IPS-18a (cell line): ENCODE measurements at regions not wholly inside any gene's neighbourhood (a gene's known extent, or its start where the extent isn't known, plus 50 kb on each side); places are given as distances from the start of the nearest gene placed in this dataset.
"Not testable (repeated sequence)": the region's sequence is repeated elsewhere in the genome, so short reads cannot be mapped to it uniquely, and the experiment has no call there.

Experiments used
- H3K27ac ChIP-seq: one replicate; pipeline ENCODE4 v1.5.1; 2013; ENCODE audit warnings: low read length
- H3K27me3 ChIP-seq: one replicate; pipeline ENCODE4 v1.6.1; 2013; ENCODE audit warnings: mild to moderate bottlenecking, low read length; ENCODE audit not compliant: control insufficient read depth, insufficient read depth
- H3K36me3 ChIP-seq: one replicate; pipeline ENCODE4 v1.6.1; 2013; ENCODE audit warnings: low read depth, low read length; ENCODE audit not compliant: control insufficient read depth
- H3K4me1 ChIP-seq: one replicate; pipeline ENCODE4 v1.6.1; 2013; ENCODE audit warnings: low read depth, low read length; ENCODE audit not compliant: control insufficient read depth
- H3K4me3 ChIP-seq: one replicate; pipeline ENCODE4 v1.5.1; 2013; ENCODE audit warnings: low read length
- H3K9ac ChIP-seq: one replicate; pipeline ENCODE4 v1.6.1; 2013; ENCODE audit warnings: mild to moderate bottlenecking, low read length, moderate library complexity
- H3K9me3 ChIP-seq: one replicate; pipeline ENCODE4 v1.6.1; 2013; ENCODE audit warnings: low read depth, low read length; ENCODE audit not compliant: control insufficient read depth

DNA sequence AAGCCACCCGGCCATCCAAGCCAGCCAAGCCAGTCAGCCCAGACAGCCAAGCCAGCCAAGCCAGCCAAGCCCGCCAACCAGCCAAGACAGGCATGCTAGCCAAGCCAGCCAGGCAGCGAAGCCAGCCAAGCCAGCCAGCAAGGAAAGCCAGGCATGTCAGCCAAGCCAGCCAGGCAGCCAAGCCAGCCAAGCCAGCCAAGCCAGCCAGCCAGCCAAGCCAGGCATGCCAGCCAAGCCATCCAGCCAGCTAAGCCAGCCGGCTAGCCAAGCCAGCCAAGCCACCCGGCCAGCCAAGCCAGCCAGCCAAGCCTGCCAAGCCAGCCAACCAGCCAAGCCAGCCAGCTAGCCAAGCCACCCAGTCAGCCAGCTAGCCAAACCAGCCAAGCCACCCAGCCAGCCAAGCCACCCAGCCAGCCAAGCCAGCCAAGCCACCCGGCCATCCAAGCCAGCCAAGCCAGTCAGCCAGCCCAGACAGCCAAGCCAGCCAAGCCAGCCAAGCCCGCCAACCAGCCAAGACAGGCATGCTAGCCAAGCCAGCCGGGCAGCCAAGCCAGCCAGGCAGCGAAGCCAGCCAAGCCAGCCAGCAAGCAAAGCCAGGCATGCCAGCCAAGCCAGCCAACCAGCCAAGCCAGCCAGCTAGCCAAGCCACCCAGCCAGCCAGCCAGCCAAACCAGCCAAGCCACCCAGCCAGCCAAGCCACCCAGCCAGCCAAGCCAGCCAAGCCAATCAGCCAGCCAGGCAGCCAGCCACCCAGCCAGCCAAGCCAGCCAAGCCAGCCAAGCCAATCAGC lies 350.4 kb upstream of the PLGLB2 start:
- not testable (repeated sequence) for H3K36me3 ChIP-seq, H3K27me3 ChIP-seq, H3K4me1 ChIP-seq, H3K9me3 ChIP-seq, H3K9ac ChIP-seq, H3K4me3 ChIP-seq, H3K27ac ChIP-seq

DNA sequence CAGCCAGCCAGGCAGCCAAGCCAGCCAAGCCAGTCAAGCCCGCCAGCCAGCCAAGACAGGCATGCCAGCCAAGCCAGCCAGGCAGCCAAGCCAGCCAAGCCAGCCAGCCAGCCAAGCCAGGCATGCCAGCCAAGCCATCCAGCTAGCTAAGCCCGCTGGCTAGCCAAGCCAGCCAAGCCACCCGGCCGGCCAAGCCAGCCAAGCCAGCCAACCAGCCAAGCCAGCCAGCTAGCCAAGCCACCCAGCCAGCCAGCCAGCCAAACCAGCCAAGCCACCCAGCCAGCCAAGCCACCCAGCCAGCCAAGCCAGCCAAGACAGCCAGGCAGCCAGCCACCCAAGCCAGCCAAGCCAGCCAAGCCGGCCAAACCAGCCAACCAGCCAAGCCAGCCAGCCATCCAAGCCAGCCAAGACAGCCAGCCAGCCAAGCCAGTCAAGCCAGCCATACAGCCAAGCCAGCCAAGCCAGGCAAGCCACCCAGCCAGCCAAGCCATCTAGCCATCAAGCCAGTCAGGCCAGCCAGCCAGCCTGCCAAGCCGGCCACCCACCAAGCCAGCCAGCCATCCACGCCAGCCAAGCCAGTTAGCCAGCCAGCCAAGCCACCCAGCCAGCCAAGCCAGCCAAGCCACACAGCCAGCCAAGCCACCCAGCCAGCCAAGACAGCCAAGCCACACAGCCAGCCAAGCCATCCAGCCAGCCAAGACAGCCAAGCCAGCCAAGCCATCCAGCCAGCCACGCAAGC lies 349.2 kb upstream of the PLGLB2 start:
- H3K9ac ChIP-seq, H3K4me1 ChIP-seq, H3K27ac ChIP-seq, H3K36me3 ChIP-seq, H3K9me3 ChIP-seq, H3K27me3 ChIP-seq, H3K4me3 ChIP-seq: not testable (repeated sequence)

DNA sequence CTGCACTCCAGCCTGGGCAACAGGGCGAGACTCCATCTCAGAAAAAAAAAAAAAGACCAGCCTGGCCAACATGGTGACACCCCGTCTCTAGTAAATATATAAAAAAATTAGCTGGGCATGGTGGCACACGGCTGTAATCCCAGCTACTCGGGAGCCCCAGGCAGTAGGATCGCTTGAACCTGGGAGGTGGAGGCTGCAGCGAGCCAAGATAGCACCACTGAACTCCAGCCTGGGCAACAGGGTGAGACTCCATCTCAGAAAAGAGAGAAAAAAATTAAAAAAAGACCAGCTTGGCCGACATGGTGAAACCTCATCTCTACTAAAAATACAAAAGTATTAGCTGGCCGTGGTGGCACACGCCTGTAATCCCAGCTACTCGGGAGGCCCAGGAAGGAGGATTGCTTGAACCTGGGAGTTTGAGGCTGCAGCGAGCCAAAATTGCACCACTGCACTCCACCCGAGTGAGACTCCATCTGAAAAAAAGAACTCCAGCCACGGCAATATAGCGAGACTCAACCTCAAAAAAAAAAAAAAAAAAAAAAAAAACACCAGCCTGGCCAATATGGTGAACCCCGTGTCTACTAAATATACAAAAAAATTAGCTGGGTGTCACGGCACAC lies 346.1 kb upstream of the PLGLB2 start:
- Histone ChIP-seq H3K4me1 (no peaks in the 10 kb centered on the region), H3K36me3 (no peaks in the 10 kb centered on the region), H3K9ac (no peak overlapping the region), H3K27ac (no peak overlapping the region), H3K4me3 (no peak overlapping the region), H3K9me3 (no peaks in the 10 kb centered on the region), H3K27me3 (no peaks in the 10 kb centered on the region)

DNA sequence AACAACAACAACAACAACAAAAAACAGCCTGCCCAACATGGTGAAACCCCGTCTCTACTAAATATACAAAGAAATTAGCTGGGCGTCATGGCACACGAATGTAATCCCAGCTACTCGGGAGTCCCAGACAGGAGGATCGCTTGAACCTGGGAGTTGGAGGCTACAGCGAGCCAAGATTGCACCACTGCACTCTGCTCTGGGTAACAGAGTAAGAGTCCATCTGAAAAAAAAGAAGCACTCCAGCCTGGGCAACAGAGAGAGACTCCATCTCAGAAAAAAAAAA lies 344.1 kb upstream of the PLGLB2 start:
- no peak overlapping the region for H3K9ac ChIP-seq
- no peaks in the 10 kb centered on the region for H3K27me3 ChIP-seq
- no peak overlapping the region for H3K27ac ChIP-seq
- H3K4me3 ChIP-seq, result no peak overlapping the region
- H3K4me1 ChIP-seq, result no peaks in the 10 kb centered on the region
- H3K9me3 ChIP-seq, result no peaks in the 10 kb centered on the region
- no peaks in the 10 kb centered on the region for H3K36me3 ChIP-seq

DNA sequence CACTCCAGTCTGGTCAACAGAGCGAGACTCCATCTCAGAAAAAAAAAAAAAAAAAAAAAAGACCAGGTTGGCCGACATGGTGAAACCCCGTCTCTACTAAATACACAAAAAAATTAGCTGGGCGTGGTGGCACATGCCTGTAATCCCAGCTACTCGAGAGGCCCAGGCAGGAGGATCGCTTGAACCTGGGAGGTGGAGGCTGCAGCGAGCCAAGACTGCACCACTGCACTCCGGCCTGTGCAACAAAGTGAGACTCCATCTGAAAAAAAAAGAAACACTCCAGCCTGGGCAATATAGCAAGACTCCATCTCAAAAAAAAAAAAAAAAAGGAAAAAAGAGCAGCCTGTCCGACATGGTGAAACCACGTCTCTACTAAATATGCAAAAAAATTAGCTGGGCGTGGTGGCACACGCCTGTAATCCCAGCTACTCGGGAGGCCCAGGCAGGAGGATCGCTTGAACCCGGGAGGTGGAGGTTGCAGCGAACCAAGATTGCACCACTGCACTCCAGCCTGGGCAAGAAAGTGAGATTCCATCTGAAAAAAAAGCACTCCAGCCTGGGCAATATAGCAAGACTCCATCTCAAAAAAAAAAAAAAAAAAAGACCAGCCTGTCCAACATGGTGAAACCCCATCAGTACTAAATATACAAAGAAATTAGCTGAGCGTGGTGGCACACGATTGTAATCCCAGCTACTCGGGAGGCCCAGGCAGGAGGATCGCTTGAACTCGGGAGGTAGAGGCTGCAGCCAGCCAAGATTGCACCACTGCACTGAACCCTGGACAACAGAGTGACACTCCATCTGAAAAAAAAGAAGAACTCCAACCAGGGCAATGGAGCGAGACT lies 343.3 kb upstream of the PLGLB2 start:
- H3K9me3 ChIP-seq, H3K4me1 ChIP-seq, H3K27me3 ChIP-seq, H3K27ac ChIP-seq, H3K4me3 ChIP-seq, H3K36me3 ChIP-seq, H3K9ac ChIP-seq: not testable (repeated sequence)

DNA sequence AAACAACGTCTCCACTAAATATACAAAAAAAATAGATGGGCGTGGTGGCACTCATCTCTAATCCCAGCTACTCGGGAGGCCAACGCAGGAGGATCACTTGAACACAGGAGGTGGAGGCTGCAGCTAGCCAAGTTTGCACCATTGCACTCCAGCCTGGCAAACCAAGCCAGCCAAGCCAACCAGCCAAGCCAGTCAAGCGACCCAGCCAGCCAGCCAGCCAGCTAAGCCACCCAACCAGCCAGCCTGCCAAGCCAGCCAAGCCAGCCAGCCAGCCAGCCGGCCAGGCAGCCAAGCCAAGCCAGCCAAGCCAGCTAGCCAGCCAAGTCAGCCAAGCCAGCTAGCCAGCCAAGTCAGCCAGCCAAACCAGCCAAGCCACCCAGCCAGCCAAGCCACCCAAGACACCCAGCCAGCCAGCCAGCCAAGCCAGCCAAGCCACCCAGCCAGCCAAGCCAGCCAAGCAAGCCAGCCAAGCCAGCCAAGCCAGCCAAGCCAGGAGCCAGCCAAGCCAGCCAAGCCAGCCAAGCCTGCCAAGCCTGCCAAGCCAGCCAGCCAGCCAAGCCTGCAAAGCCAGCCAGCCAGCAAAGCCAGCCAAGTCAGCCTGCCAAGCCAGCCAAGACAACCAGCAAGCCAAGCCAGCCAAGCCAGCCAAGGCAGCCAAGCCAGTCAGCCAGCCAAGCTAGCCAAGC lies 342.2 kb upstream of the PLGLB2 start:
- H3K4me1 ChIP-seq, H3K27me3 ChIP-seq, H3K27ac ChIP-seq, H3K9ac ChIP-seq, H3K9me3 ChIP-seq, H3K4me3 ChIP-seq, H3K36me3 ChIP-seq: not testable (repeated sequence)

DNA sequence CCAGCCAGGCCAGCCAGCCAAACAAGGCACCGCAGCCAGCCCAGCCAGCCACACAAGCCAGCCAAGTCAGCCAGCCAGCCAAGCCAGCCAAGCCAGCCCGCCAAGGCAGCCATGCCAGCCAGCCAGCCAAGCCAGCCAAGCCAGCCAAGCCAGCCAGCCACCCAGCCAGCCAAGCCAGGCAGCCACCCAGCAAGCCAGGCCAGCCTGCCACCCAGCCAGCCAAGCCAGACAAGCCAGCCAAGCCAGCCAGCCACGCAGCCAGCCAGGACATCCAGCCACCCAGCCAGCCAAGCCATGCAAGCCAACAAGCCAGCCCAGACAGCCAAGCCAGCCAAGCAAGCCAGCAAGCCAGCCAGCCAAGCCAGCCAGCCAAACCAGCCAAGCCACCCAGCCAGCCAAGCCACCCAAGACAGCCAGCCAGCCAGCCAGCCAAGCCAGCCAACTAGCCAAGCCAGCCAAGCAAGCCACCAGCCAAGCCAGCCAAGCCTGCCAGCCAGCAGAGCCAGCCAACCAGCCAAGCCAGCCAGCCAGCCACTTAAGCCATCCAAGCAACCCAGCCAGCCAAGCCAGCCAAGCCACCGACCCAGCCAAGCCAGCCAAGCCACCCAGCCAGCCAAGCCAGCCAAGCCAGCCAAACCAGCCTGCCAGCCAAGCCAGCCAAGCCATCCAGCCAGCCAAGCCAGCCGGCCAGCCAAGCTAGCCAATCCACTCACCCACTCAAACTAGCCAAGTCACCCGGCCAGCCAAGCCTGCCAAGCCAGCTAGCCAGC lies 341.3 kb upstream of the PLGLB2 start:
- not testable (repeated sequence) for H3K9ac ChIP-seq

DNA sequence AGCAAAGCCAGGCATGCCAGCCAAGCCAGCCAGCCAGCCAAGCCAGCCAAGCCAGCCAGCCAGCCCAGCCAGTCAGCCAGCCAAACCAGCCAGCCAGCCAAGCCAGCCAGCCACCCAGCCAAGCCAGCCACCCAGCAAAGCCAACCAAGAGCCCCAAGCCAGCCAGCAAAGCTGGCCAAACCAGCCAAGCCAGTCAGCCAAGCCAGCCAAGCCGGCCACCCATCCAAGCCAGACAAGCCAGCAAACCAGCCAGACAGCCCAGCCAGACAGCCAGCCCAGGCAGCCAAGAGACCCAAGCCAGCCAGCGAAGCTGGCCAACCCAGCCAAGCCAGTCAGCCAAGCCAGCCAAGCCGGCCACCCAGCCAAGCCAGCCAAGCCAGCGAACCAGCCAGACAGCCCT lies 338.3 kb upstream of the PLGLB2 start:
- H3K9ac ChIP-seq, H3K27ac ChIP-seq: not testable (repeated sequence)

More for the DNA sequence above, 341.3 kb upstream of the PLGLB2 start:
- H3K9me3 ChIP-seq, H3K36me3 ChIP-seq, H3K27ac ChIP-seq, H3K4me3 ChIP-seq, H3K27me3 ChIP-seq, H3K4me1 ChIP-seq: not testable (repeated sequence)

DNA sequence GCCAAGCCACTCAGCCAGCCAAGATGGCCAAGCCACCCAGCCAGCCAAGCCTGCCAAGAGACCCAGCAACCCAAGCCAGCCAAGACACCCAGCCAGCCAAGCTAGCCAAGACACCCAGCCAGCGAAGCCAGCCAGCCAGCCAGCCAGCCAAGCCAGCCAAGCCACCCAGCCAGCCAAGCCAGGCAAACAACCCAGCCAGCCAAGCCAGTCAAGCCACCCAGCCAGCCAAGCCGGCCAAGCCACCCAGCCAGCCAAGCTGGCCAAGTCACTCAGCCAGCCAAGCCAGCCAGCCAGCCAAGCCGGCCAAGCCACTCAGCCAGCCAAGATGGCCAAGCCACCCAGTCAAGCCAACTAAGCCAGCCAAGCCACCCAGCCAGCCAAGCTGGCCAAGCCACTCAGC lies 337.5 kb upstream of the PLGLB2 start:
- H3K9me3 ChIP-seq, H3K27me3 ChIP-seq, H3K4me3 ChIP-seq, H3K36me3 ChIP-seq, H3K27ac ChIP-seq, H3K9ac ChIP-seq, H3K4me1 ChIP-seq: not testable (repeated sequence)

More for the DNA sequence above, 338.3 kb upstream of the PLGLB2 start:
- H3K27me3 ChIP-seq, H3K4me3 ChIP-seq, H3K9me3 ChIP-seq, H3K4me1 ChIP-seq, H3K36me3 ChIP-seq: not testable (repeated sequence)

DNA sequence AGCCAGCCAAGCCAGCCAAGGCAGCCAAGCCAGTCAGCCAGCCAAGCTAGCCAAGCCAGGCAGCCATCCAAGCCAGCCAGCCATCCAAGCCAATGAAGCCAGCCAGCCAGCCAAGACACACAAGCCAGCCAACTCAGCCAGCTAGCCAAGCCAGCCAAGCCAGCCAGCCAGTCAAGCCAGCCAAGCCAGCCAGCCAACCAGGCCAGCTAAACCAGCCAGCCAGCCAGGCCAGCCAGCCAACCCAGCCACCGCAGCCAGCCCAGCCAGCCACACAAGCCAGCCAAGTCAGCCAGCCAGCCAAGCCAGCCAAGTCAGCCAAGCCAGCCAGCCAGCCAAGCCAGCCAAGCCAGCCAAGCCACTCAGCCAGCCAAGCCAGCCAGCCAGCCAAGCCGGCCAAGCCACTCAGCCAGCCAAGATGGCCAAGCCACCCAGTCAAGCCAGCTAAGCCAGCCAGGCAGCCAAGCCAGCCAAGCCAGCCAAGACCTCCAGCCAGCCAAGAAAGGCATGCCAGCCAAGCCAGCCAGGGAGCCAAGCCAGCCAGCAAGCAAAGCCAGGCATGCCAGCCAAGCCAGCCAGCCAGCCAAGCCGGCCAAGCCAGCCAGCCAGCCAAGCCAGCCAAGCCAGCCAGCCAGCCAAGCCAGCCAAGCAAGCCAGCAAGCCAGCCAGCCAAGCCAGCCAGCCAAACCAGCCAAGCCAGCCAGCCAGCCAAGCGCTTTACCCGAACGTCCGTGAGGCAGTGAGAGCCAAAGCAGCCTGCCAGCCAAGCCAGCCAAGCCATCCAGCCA lies 335.7 kb upstream of the PLGLB2 start:
- H3K4me1 ChIP-seq, H3K36me3 ChIP-seq, H3K4me3 ChIP-seq, H3K9ac ChIP-seq, H3K27me3 ChIP-seq, H3K9me3 ChIP-seq, H3K27ac ChIP-seq: not testable (repeated sequence)
